NCI-H748 (cell line): ENCODE measurements at regions not wholly inside any gene's neighbourhood (a gene's known extent, or its start where the extent isn't known, plus 50 kb on each side); places are given as distances from the start of the nearest gene placed in this dataset.
"Not testable (repeated sequence)": the region's sequence is repeated elsewhere in the genome, so short reads cannot be mapped to it uniquely, and the experiment has no call there.

Experiments used
- DNase-seq: peaks from one replicate; lab custom pipeline; 2025; ENCODE audit not compliant: unreplicated experiment; lab: John Stamatoyannopoulos, UW

GRCh38 chr15:69704700-69705099 is 252.1 kb downstream of the RPLP1 start:
- DNase-seq: no peak

- no peak for DNase-seq
These were observed 253.9 kb downstream of the RPLP1 start for GRCh38 chr15:69706353-69707097.

GRCh38 chr15:69707241-69707640 is 254.6 kb downstream of the RPLP1 start:
- DNase-seq: not testable (repeated sequence)

GRCh38 chr15:69708436-69709122 is 256.0 kb downstream of the RPLP1 start:
- DNase-seq: not testable (repeated sequence)

- DNase-seq: no peak
These were observed 260.4 kb downstream of the RPLP1 start for GRCh38 chr15:69712991-69713390.

- DNase-seq: no peak
These were observed 261.3 kb downstream of the RPLP1 start for GRCh38 chr15:69713726-69714559.

GRCh38 chr15:69715210-69715609 is 262.6 kb downstream of the RPLP1 start:
- DNase-seq: no peak

- no peak for DNase-seq
These were observed 265.8 kb downstream of the RPLP1 start for GRCh38 chr15:69718436-69718835.

- no peak for DNase-seq
These were observed 266.3 kb downstream of the RPLP1 start for GRCh38 chr15:69718916-69719315.

GRCh38 chr15:69719527-69720240 is 267.1 kb downstream of the RPLP1 start:
- DNase-seq: no peak

GRCh38 chr15:69720536-69720935 is 267.9 kb downstream of the RPLP1 start:
- DNase-seq: no peak

- DNase-seq: no peak
These were observed 270.3 kb downstream of the RPLP1 start for GRCh38 chr15:69722924-69723323.

- peak; percentile 7 for DNase-seq
These were observed 270.9 kb downstream of the RPLP1 start for GRCh38 chr15:69723404-69724096.

- no peak for DNase-seq
These were observed 271.7 kb downstream of the RPLP1 start for GRCh38 chr15:69724333-69724732.

GRCh38 chr15:69725275-69725674 is 272.7 kb downstream of the RPLP1 start:
- DNase-seq: no peak

GRCh38 chr15:69725957-69726356 is 273.3 kb downstream of the RPLP1 start:
- no peak for DNase-seq

- DNase-seq: peak; percentile 75
These were observed 274.7 kb downstream of the RPLP1 start for GRCh38 chr15:69727121-69727924.

- DNase-seq: peak; percentile 33
These were observed 276.6 kb downstream of the RPLP1 start for GRCh38 chr15:69729167-69729748.
